Thymus (tissue), 11 donors: ENCODE measurements at regions not wholly inside any gene's neighbourhood (a gene's known extent, or its start where the extent isn't known, plus 50 kb on each side); places are given as distances from the start of the nearest gene placed in this dataset.

Experiments
- DNase-seq, 9 donors: peaks; one replicate each; pipeline ENCODE4 v3.0.0-alpha.2; 2013; ENCODE audit warnings: low spot score in 9 of 9, low read depth in 6 of 9, missing footprints in 1 of 9
- H3K27ac ChIP-seq, 2 donors: one replicate each; pipeline ENCODE4 v1.5.1; 2013; ENCODE audit warnings: control low read depth in 1 of 2, low read depth in 1 of 2, low read length in 1 of 2, mild to moderate bottlenecking in 1 of 2, moderate library complexity in 1 of 2
- H3K27me3 ChIP-seq, 2 donors: one replicate each; pipeline ENCODE4 v1.5.1; 2013; ENCODE audit warnings: low read length in 1 of 2; ENCODE audit not compliant: control insufficient read depth in 2 of 2, insufficient read depth in 1 of 2
- H3K36me3 ChIP-seq, 2 donors: one replicate each; pipeline ENCODE4 v1.5.1; 2013; ENCODE audit warnings: low read length in 1 of 2, mild to moderate bottlenecking in 1 of 2, moderate library complexity in 1 of 2; ENCODE audit not compliant: control insufficient read depth in 2 of 2, insufficient read depth in 2 of 2
- H3K4me1 ChIP-seq, 2 donors: one replicate each; pipeline ENCODE4 v1.5.1; 2013; ENCODE audit warnings: low read length in 2 of 2; ENCODE audit not compliant: control insufficient read depth in 2 of 2, insufficient read depth in 2 of 2
- H3K4me3 ChIP-seq, 2 donors: one replicate each; pipeline ENCODE4 v1.5.1; 2013; ENCODE audit warnings: low read length in 2 of 2, control low read depth in 1 of 2, mild to moderate bottlenecking in 1 of 2
- H3K9me3 ChIP-seq, 2 donors: one replicate each; pipeline ENCODE4 v1.5.1; 2013; ENCODE audit warnings: low read length in 1 of 2, mild to moderate bottlenecking in 1 of 2; ENCODE audit not compliant: control insufficient read depth in 2 of 2, insufficient read depth in 1 of 2
- WGBS: extraction: QIAGEN DNeasy Blood & Tissue Kit; methylation state at CpG from one replicate; pipeline ENCODE4 v1.1.7; 2013; 5-methylcytosine and 5-hydroxymethylcytosine counted together
- donor health status: healthy.

- H3K9me3 ChIP-seq: no peaks in the 10 kb centered on the region
- no peaks in the 10 kb centered on the region for H3K36me3 ChIP-seq
- no peak overlapping the region for H3K27ac ChIP-seq
- WGBS: 33% methylated on average over 3 of the region's 3 CpGs
- no peak overlapping the region for H3K4me3 ChIP-seq
- no peak for DNase-seq
- no peaks in the 10 kb centered on the region for H3K27me3 ChIP-seq
- no peaks in the 10 kb centered on the region for H3K4me1 ChIP-seq
Measured at GRCh38 chr7:97405835-97406234, 288.3 kb downstream of the SDHAF3 start.

- H3K4me3 ChIP-seq: no peak overlapping the region
- no peaks in the 10 kb centered on the region for H3K9me3 ChIP-seq
- no peaks in the 10 kb centered on the region for H3K4me1 ChIP-seq
- no peaks in the 10 kb centered on the region for H3K27me3 ChIP-seq
- H3K36me3 ChIP-seq: no peaks in the 10 kb centered on the region
- H3K27ac ChIP-seq: no peak overlapping the region
- no peak for DNase-seq
Measured at GRCh38 chr7:97407106-97407505, 289.6 kb downstream of the SDHAF3 start.

- 92% methylated on average over 2 of the region's 2 CpGs for WGBS
- H3K36me3 ChIP-seq: no peaks in the 10 kb centered on the region
- no peaks in the 10 kb centered on the region for H3K9me3 ChIP-seq
- no peaks in the 10 kb centered on the region for H3K4me1 ChIP-seq
- no peak for DNase-seq
- H3K4me3 ChIP-seq: no peak overlapping the region
- H3K27me3 ChIP-seq: no peaks in the 10 kb centered on the region
- no peak overlapping the region for H3K27ac ChIP-seq
Measured at GRCh38 chr7:97409346-97409745, 291.8 kb downstream of the SDHAF3 start.

- Histone ChIP-seq H3K36me3 (no peaks in the 10 kb centered on the region), H3K27ac (no peak overlapping the region), H3K4me1 (no peaks in the 10 kb centered on the region), H3K9me3 (no peaks in the 10 kb centered on the region), H3K27me3 (no peaks in the 10 kb centered on the region), H3K4me3 (no peak overlapping the region)
- DNase-seq: no peak
- WGBS: 99% methylated on average over 2 of the region's 2 CpGs
Measured at GRCh38 chr7:97418312-97418711, 300.8 kb downstream of the SDHAF3 start.

- no peaks in the 10 kb centered on the region for H3K9me3 ChIP-seq
- H3K36me3 ChIP-seq: no peaks in the 10 kb centered on the region
- no peak overlapping the region for H3K27ac ChIP-seq
- WGBS: 94% methylated on average over 5 of the region's 5 CpGs
- no peaks in the 10 kb centered on the region for H3K4me1 ChIP-seq
- no peak for DNase-seq
- no peaks in the 10 kb centered on the region for H3K27me3 ChIP-seq
- H3K4me3 ChIP-seq: no peak overlapping the region
Measured at GRCh38 chr7:97419898-97420297, 302.4 kb downstream of the SDHAF3 start.

GRCh38 chr7:97421307-97421930 lies 303.9 kb downstream of the SDHAF3 start:
- Histone ChIP-seq H3K9me3 (no peaks in the 10 kb centered on the region), H3K4me3 (no peak overlapping the region), H3K4me1 (no peaks in the 10 kb centered on the region), H3K27me3 (no peaks in the 10 kb centered on the region), H3K27ac (no peak overlapping the region), H3K36me3 (no peaks in the 10 kb centered on the region)
- DNase-seq: no peak
- WGBS: 92% methylated on average over 4 of the region's 4 CpGs

GRCh38 chr7:97422046-97422445 lies 304.5 kb downstream of the SDHAF3 start:
- no peak for DNase-seq
- Histone ChIP-seq H3K4me3 (no peak overlapping the region), H3K4me1 (no peaks in the 10 kb centered on the region), H3K27me3 (no peaks in the 10 kb centered on the region), H3K27ac (no peak overlapping the region), H3K9me3 (no peaks in the 10 kb centered on the region), H3K36me3 (no peaks in the 10 kb centered on the region)
- 97% methylated on average over 1 of the region's 1 CpG for WGBS

GRCh38 chr7:97430006-97430405 lies 301.9 kb upstream of the TAC1 start:
- DNase-seq: no peak
- Histone ChIP-seq H3K9me3 (no peaks in the 10 kb centered on the region), H3K27me3 (no peaks in the 10 kb centered on the region), H3K4me1 (no peaks in the 10 kb centered on the region), H3K4me3 (no peak overlapping the region), H3K36me3 (no peaks in the 10 kb centered on the region), H3K27ac (no peak overlapping the region)
- WGBS: 89% methylated on average over 9 of the region's 9 CpGs

GRCh38 chr7:97439637-97440214 lies 292.2 kb upstream of the TAC1 start:
- H3K4me3 ChIP-seq: no peak overlapping the region
- no peaks in the 10 kb centered on the region for H3K4me1 ChIP-seq
- H3K9me3 ChIP-seq: peaks cover 0 to 2% of the 10 kb centered on the region in 2 donors
- no peak for DNase-seq
- no peak overlapping the region for H3K27ac ChIP-seq
- H3K36me3 ChIP-seq: no peaks in the 10 kb centered on the region
- no peaks in the 10 kb centered on the region for H3K27me3 ChIP-seq
- whole genome bisulfite sequencing: 96% methylated on average over 5 of the region's 5 CpGs
